ENCODE measurements at regions not wholly inside any gene's neighbourhood (a gene's known extent, or its start where the extent isn't known, plus 50 kb on each side); places are given as distances from the start of the nearest gene placed in this dataset.
A peak's percentile ranks its signal among the peaks of the same experiment; 100 is the strongest.

GRCh38 chr2:75290600-75291150, 91.4 kb upstream of the TACR1 start:
- TF ChIP-seq CTCF (conservative IDR thresholded peaks at IDR 0.05; ENCODE audit: low read depth, low read length) (peak; percentile 35; the same call in 1 of the 2 replicates), EZH2 (IDR thresholded peaks at IDR 0.05; ENCODE audit: low read length, unreplicated experiment) (no peak)
